SU-DHL-6 (cell line): ENCODE measurements at regions not wholly inside any gene's neighbourhood (a gene's known extent, or its start where the extent isn't known, plus 50 kb on each side); places are given as distances from the start of the nearest gene placed in this dataset.

ENCODE experiments used
- EZH2phosphoT487 ChIP-seq: fragments of 200-600 bp; sonication (generic), shearing (Covaris generic); conservative IDR thresholded peaks from 2 replicates; pipeline ENCODE4 v1.6.1; 2018; ENCODE audit warnings: mild to moderate bottlenecking, antibody characterized with exemption, low read length, moderate library complexity, mixed read lengths
- TF ChIP-seq, protein P1 (sequence below): fragments of 200-600 bp; sonication (generic); IDR thresholded peaks from one replicate; pipeline ENCODE4 v1.5.1; 2017; ENCODE audit warnings: antibody characterized with exemption, mild to moderate bottlenecking, low read length, moderate library complexity; ENCODE audit not compliant: insufficient read depth, poor library complexity, severe bottlenecking

DNA sequence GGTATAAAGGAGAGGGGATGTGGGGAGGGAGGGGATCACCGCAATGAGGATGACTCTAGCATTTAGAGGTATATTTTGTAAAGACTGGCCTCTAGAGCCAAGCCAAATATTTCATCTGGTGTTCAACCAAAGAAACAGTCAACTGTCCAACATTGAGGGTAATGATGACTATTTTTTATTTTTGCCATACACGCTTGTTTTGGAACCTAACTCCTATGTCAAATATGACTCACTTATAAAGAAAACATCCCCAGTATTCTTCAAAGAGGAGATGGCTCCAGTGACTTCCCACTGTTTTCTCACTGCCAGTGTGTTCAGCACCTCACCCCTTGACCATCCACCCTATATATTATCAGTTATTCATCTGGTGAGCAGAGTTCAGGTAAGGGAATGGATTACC, 77.3 kb downstream of the WNT5A start:
- TF ChIP-seq, protein P1, sequence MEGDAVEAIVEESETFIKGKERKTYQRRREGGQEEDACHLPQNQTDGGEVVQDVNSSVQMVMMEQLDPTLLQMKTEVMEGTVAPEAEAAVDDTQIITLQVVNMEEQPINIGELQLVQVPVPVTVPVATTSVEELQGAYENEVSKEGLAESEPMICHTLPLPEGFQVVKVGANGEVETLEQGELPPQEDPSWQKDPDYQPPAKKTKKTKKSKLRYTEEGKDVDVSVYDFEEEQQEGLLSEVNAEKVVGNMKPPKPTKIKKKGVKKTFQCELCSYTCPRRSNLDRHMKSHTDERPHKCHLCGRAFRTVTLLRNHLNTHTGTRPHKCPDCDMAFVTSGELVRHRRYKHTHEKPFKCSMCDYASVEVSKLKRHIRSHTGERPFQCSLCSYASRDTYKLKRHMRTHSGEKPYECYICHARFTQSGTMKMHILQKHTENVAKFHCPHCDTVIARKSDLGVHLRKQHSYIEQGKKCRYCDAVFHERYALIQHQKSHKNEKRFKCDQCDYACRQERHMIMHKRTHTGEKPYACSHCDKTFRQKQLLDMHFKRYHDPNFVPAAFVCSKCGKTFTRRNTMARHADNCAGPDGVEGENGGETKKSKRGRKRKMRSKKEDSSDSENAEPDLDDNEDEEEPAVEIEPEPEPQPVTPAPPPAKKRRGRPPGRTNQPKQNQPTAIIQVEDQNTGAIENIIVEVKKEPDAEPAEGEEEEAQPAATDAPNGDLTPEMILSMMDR, result no peak
- no peak for TF ChIP-seq EZH2phosphoT487
